Spleen (tissue), 11 donors: ENCODE measurements at regions not wholly inside any gene's neighbourhood (a gene's known extent, or its start where the extent isn't known, plus 50 kb on each side); places are given as distances from the start of the nearest gene placed in this dataset.
"Not testable (repeated sequence)": the region's sequence is repeated elsewhere in the genome, so short reads cannot be mapped to it uniquely, and the experiment has no call there.

Source experiments
- DNase-seq: peaks from one replicate; pipeline ENCODE4 v3.0.0-alpha.2; 2020
- H3K27ac ChIP-seq, 8 donors: fragments of 200-600 bp; sonication (generic) in 7 of 8; 1 replicate in 4 of 8; 2 replicates in 4 of 8; pipeline versions ENCODE4 v1.5.0 to v1.8.0; 2016 to 2021; ENCODE audit warnings: inconsistent platforms in 4 of 8, mild to moderate bottlenecking in 4 of 8, moderate library complexity in 1 of 8
- H3K27me3 ChIP-seq, 7 donors: fragments of 200-600 bp; sonication (generic) in 6 of 7; replicated peaks in 1 of 7; 1 replicate in 4 of 7; 2 replicates in 3 of 7; pipeline versions ENCODE4 v1.5.0 to v1.8.0; 2016 to 2021; ENCODE audit warnings: inconsistent platforms in 3 of 7, mild to moderate bottlenecking in 1 of 7
- H3K36me3 ChIP-seq, 6 donors: fragments of 200-600 bp; sonication (generic) in 5 of 6; 1 replicate in 4 of 6; 2 replicates in 2 of 6; pipeline versions ENCODE4 v1.5.0 to v1.8.0; 2016 to 2021; ENCODE audit warnings: inconsistent platforms in 2 of 6
- H3K4me1 ChIP-seq, 6 donors: fragments of 200-600 bp; sonication (generic) in 5 of 6; 1 replicate in 3 of 6; 2 replicates in 3 of 6; pipeline versions ENCODE4 v1.5.0 to v1.8.0; 2016 to 2021; ENCODE audit warnings: inconsistent platforms in 3 of 6
- H3K4me3 ChIP-seq, 8 donors: fragments of 200-600 bp; sonication (generic) in 7 of 8; 1 replicate in 4 of 8; 2 replicates in 4 of 8; pipeline versions ENCODE4 v1.5.0 to v1.8.0; 2016 to 2021; ENCODE audit warnings: inconsistent platforms in 4 of 8, mild to moderate bottlenecking in 4 of 8, moderate library complexity in 2 of 8
- H3K9me3 ChIP-seq, 8 donors: fragments of 200-600 bp; sonication (generic) in 7 of 8; 1 replicate in 4 of 8; 2 replicates in 4 of 8; pipeline versions ENCODE4 v1.5.0 to v1.8.0; 2016 to 2021; ENCODE audit warnings: inconsistent platforms in 4 of 8
- WGBS, 5 donors: extraction: QIAGEN DNeasy Blood & Tissue Kit in 3 of 5; methylation state at CpG; one replicate each; pipeline versions ENCODE4 v1.1.5 to v1.1.7; 2013 to 2018; 5-methylcytosine and 5-hydroxymethylcytosine counted together
- intact Hi-C: fragments of 100-400 bp; cut with DNase I; formaldehyde crosslinking; loops from one replicate; pipeline ENCODE4 v1.15.0; 2023; ENCODE audit warnings: low total_unique reads
- donor health status: healthy with polysubstance abuse.
- donor health status: DM: no; HTN: no; CAD: no; lungs with moderate emphysema.
- donor health status: DM: no; HTN: no; CAD: no.
- donor health status: Bipolar disorder and iron deficiency.
- donor health status: healthy.
- donor health status: DM: no; HTN: no; CAD: no.
- donor health status: DM: yes; HTN: yes; CAD: no.

DNA sequence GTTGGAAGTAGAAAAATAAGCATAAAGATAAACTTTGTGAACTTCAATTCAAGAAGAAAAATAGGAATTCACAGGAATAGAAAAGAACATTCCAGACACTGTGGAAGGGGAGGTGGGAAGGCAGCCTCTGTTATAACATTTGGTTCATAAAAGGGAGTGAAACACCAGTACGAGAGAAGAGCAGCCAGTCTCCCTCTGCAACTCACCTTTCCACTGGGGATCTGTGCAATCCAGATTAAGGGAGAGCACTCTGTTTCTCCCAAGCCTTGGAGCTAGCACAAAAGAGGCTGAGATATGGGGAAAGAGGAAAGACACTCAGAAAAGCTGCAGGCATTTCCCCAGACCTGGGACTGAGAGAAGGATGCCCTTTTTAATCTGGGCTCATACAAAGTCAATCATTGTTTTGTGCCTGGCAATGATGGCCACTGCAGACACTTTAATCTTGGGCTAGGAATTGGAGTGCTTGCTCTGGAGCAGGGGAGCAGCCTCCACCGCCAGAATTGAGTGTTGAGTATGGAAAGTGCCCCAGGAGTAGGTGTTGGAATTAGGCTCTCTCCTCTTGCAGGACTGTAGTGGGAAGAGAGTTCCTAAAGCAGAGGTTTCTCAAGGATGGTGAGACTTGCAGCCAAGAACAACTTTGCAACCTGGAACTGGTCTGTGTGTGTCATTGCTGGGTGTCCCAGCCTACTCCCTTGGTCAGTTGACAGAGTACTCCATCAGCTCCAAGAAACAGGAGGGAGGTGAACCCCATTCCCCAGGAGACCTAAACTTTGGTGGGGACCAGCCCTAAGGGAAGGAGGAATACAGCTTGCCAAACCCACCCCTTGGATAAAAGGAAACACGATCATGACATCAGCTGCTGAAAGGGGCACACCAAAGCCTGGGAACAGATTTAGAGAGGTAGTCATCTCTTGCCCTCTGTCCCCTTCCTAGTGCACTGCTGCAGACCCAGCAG is 1510.2 kb upstream of the TPTE start:
- DNase-seq, H3K4me1 ChIP-seq, H3K4me3 ChIP-seq, intact Hi-C loops, H3K36me3 ChIP-seq, H3K27ac ChIP-seq: not testable (repeated sequence)
- WGBS, 5 donors: 50 to 69% (median 58%) methylated on average over 3 of the region's 3 CpGs
- Histone ChIP-seq H3K9me3 (peaks cover 0 to 83% (median 2%) of the 10 kb centered on the region in 8 donors), H3K27me3 (peaks cover 0 to 22% (median 8%) of the 10 kb centered on the region in 7 donors)

GRCh38 chr21:9011916-9012315 is 1509.5 kb upstream of the TPTE start:
- H3K4me3 ChIP-seq, DNase-seq, H3K36me3 ChIP-seq, intact Hi-C loops, H3K4me1 ChIP-seq, H3K27ac ChIP-seq: not testable (repeated sequence)
- H3K27me3 ChIP-seq: peaks cover 0 to 22% (median 8%) of the 10 kb centered on the region in 7 donors
- WGBS, 5 donors: 28 to 53% (median 41%) methylated on average over 4 of the region's 4 CpGs
- H3K9me3 ChIP-seq: peaks cover 0 to 79% (median 2%) of the 10 kb centered on the region in 8 donors

DNA sequence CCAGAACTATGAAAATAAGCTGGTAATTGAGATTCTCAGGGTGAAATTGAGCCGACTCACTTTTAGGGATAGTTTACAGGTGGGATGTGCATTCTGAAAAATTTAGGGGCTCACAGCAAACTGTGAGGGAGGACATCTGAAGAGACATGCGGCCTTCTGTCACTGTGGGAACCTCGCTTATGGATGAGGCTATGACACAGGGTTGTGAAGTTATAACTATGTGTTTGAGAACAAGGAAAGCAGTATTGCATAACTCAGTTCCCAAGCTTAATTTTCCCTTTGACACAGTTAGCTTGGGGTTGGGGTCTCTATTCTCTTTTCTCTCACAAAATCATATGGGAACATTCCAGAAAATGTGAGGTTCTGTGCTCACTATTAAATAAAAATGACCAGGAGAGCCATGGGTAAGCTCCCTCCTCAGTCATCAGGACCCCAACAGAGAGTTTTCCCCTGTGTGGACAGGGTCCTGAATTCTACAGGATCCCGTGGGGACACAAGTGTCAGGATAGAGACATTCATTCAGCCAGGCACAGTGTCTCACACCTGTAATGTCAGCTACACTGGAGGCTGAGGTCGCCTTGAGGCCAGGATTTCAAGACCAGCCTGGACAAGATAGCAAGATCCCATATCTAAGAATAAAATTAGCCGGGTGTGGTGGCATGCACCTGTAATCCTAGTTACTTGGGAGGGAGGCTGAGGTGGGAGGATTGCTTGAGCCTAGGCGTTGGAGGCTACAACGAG is 1507.7 kb upstream of the TPTE start:
- intact Hi-C loops, H3K27ac ChIP-seq, H3K36me3 ChIP-seq, DNase-seq, H3K4me1 ChIP-seq, H3K4me3 ChIP-seq: not testable (repeated sequence)
- Histone ChIP-seq H3K9me3 (peaks cover 0 to 74% (median 0%) of the 10 kb centered on the region in 8 donors), H3K27me3 (peaks cover 0 to 16% (median 2%) of the 10 kb centered on the region in 7 donors)
- WGBS, 5 donors: 49 to 65% (median 57%) methylated on average over 8 of the region's 8 CpGs

DNA sequence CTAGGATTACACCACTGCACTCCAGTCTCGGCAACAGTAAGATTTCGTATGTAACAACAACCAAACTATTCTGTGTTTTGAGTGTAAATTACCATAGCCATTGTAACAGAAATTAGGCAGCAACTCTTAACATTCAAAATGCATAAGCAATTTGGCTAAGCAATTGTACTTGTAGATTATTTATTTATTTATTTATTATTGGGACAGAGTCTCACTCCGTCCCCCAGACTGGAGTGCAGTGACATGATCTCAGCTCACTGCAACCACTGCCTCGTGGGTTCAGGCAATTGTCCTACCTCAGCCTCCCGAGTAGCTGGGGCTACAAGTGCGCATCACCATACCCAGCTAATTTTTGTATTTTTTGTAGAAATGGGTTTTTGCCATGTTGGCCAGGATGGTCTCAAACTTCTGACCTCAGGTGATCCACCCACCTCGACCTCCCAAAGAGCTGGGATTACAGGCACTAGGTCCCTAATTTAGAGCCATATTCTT is 1507.1 kb upstream of the TPTE start:
- H3K36me3 ChIP-seq, intact Hi-C loops, H3K4me3 ChIP-seq, H3K4me1 ChIP-seq, H3K27ac ChIP-seq, DNase-seq: not testable (repeated sequence)
- WGBS, 5 donors: 67 to 76% (median 68%) methylated on average over 7 of the region's 7 CpGs
- Histone ChIP-seq H3K27me3 (peaks cover 0 to 22% (median 0%) of the 10 kb centered on the region in 7 donors), H3K9me3 (peaks cover 0 to 72% (median 0%) of the 10 kb centered on the region in 8 donors)

GRCh38 chr21:9015483-9016197 is 1505.7 kb upstream of the TPTE start:
- WGBS, 5 donors: 58 to 73% (median 64%) methylated on average over 7 to 8 of the region's 8 CpGs
- peaks cover 0 to 60% (median 0%) of the 10 kb centered on the region in 8 donors for H3K9me3 ChIP-seq
- intact Hi-C loops, H3K36me3 ChIP-seq, H3K27ac ChIP-seq, DNase-seq, H3K4me3 ChIP-seq, H3K4me1 ChIP-seq: not testable (repeated sequence)
- peaks cover 0 to 22% (median 0%) of the 10 kb centered on the region in 7 donors for H3K27me3 ChIP-seq

DNA sequence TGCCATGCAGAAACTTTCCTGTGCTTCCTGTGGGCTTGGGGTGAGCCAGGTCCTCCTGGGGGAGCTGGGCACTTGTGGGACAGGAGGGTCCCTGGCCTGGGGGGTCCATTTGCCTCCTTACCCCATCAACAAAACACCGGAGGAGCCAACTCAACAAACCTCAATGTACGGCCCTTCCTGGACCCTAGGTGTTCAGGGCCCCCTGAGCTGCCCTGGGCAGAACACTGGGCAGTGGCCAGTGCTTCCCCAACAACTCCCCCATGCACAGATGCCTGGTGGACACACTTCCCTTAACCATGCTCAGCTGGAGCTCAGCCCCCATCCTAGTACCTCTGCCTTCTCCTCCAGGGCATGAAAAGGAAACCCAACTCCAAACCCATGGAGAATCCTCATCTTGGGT is 1504.2 kb upstream of the TPTE start:
- H3K4me1 ChIP-seq, H3K4me3 ChIP-seq, DNase-seq, H3K36me3 ChIP-seq, H3K27ac ChIP-seq, intact Hi-C loops: not testable (repeated sequence)
- H3K27me3 ChIP-seq: peaks cover 0 to 12% (median 0%) of the 10 kb centered on the region in 7 donors
- WGBS, 5 donors: 44 to 62% (median 57%) methylated on average over 2 of the region's 2 CpGs
- peaks cover 0 to 45% (median 0%) of the 10 kb centered on the region in 8 donors for H3K9me3 ChIP-seq

DNA sequence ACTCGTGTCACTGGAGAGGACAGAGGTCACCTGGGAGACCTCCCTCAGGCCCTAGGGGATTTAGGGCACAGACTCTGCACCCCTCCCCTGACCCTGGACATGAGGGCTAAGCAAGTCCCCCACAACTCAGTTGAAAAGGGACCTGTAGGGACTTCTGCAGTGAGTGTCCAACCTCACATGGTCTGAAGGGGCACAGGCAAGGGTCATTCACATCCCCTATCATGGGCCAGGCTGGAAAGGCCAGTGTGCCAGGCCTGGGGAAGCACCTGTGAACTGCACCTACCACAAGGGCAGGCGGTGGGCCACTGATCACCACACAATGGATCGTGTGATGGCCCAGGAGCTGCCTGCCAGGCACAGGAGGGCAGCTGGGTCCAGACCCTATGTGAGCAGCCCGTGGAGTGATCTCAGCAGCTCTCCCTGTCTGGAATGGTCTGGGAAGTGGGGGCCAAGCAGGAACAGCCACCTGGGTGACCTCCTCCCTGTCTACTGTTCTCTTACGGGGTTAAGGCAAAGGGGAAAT is 1502.6 kb upstream of the TPTE start:
- intact Hi-C loops, H3K36me3 ChIP-seq, H3K4me3 ChIP-seq, H3K4me1 ChIP-seq, H3K27ac ChIP-seq, DNase-seq: not testable (repeated sequence)
- Histone ChIP-seq H3K27me3 (peaks cover 0 to 12% (median 0%) of the 10 kb centered on the region in 7 donors), H3K9me3 (peaks cover 0 to 32% (median 0%) of the 10 kb centered on the region in 8 donors)
- WGBS, 5 donors: 25 to 72% (median 45%) methylated on average over 2 to 5 of the region's 5 CpGs

DNA sequence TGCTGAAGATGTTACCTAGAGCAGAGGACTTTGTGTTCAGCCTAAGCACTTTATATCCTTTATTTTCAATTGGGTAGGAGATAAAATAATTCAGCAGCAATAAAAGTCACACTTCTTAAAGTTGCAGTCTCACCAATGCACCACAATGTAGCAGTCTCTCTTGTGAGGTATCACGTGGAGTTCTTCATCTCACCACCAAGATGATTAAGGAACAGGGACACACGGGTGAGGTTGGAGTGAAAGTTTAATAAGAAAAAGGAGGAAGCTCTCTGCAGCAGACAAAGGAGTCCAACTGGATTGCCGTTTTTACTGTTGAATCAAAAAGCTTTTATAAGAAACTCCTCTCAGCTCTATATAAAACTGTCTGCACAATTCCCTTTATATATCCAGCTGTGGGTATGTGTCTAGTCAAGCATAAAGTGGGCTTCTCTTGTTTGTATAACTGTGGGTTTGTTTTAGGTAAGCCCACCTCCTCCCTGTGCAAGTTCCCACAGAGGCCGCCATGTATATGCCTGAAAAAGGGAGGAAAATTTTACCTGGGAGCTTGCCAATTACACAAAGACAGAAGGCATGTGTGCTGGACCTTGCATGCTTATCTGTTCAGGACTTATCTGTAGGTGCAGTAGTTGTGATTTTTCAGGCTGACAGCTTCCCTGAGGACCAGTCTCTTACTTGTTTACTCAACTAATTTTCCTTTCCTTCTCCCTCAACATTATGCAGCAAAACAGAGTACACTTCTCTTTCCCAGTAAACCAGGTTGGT is 1497.2 kb upstream of the TPTE start:
- 31 to 51% (median 42%) methylated on average over 4 of the region's 4 CpGs for WGBS, 5 donors
- DNase-seq, H3K27me3 ChIP-seq, H3K4me3 ChIP-seq, H3K27ac ChIP-seq, intact Hi-C loops, H3K36me3 ChIP-seq, H3K4me1 ChIP-seq: not testable (repeated sequence)
- peaks cover 0 to 13% (median 0%) of the 10 kb centered on the region in 8 donors for H3K9me3 ChIP-seq

- 26 to 42% (median 35%) methylated on average over 1 to 2 of the region's 2 CpGs for WGBS, 5 donors
- peaks cover 0 to 30% (median 2%) of the 10 kb centered on the region in 8 donors for H3K9me3 ChIP-seq
- DNase-seq, H3K27me3 ChIP-seq, intact Hi-C loops, H3K36me3 ChIP-seq, H3K27ac ChIP-seq, H3K4me3 ChIP-seq, H3K4me1 ChIP-seq: not testable (repeated sequence)
Observed at GRCh38 chr21:9026729-9027416, 1494.5 kb upstream of the TPTE start.
